ENCODE measurements at regions not wholly inside any gene's neighbourhood (a gene's known extent, or its start where the extent isn't known, plus 50 kb on each side); places are given as distances from the start of the nearest gene placed in this dataset.

DNA sequence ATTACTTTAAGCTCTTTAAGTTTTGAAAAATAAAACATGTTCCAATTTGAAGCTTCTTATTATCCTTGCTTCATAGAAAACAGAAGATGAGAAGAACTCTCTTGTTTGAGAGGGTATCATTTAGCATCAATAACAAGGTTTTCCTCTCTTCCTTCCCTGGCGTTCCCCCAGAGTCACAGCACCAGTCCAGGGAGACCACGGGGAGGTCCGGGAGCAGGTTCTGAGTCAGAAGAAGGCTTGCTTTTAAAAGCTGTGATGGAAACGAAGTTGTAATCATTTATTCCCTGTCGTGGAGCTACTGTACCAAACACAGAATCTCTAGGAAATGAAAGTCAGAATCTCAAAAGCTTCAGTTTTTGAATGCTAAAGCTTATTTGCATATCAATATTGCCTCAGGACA is 174.0 kb upstream of the LSM14A start:
- DNase-seq (ENCODE audit: low read depth) = no peak

GRCh38 chr19:33998739-33999345 is 173.5 kb upstream of the LSM14A start:
- Histone ChIP-seq H3K27me3 (ENCODE audit: control insufficient read depth, insufficient read depth, low read length) (peaks cover 2% of the 10 kb centered on the region), H3K4me3 (ENCODE audit: low read depth, low read length) (no peak overlapping the region), H3K36me3 (ENCODE audit: control insufficient read depth, insufficient read depth, low read length) (no peaks in the 10 kb centered on the region)
- TF ChIP-seq, protein P1, sequence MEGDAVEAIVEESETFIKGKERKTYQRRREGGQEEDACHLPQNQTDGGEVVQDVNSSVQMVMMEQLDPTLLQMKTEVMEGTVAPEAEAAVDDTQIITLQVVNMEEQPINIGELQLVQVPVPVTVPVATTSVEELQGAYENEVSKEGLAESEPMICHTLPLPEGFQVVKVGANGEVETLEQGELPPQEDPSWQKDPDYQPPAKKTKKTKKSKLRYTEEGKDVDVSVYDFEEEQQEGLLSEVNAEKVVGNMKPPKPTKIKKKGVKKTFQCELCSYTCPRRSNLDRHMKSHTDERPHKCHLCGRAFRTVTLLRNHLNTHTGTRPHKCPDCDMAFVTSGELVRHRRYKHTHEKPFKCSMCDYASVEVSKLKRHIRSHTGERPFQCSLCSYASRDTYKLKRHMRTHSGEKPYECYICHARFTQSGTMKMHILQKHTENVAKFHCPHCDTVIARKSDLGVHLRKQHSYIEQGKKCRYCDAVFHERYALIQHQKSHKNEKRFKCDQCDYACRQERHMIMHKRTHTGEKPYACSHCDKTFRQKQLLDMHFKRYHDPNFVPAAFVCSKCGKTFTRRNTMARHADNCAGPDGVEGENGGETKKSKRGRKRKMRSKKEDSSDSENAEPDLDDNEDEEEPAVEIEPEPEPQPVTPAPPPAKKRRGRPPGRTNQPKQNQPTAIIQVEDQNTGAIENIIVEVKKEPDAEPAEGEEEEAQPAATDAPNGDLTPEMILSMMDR (IDR thresholded peaks at IDR 0.05; ENCODE audit: insufficient read depth, low read length, poor library complexity, severe bottlenecking) = peak; percentile 8
- DNase-seq (ENCODE audit: low read depth) = no peak

More for the DNA sequence above, 174.0 kb upstream of the LSM14A start:
- Histone ChIP-seq H3K27me3 (ENCODE audit: control insufficient read depth, insufficient read depth, low read length) (peaks cover 2% of the 10 kb centered on the region), H3K4me3 (ENCODE audit: low read depth, low read length) (no peak overlapping the region), H3K36me3 (ENCODE audit: control insufficient read depth, insufficient read depth, low read length) (no peaks in the 10 kb centered on the region)
- TF ChIP-seq, protein P1 (IDR thresholded peaks at IDR 0.05; ENCODE audit: insufficient read depth, low read length, poor library complexity, severe bottlenecking) = no peak

DNA sequence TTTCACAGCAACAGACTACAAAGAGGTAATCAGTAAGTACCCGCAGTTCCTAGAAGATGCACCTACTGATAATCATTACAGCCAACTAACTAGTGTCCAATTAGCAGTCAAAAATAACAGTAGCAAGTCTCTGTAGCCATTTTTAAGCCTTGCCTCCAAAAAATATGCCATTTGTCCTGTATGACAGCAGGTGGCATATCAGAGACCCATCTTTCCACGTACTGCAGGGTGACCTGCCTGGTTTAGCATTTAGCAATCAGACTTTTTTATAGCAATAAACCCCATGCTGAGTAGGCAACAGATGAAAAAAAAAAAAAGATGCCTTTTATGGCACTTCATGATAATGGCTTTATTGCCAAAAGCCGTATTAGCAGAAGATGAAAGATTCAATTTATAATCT is 155.3 kb upstream of the LSM14A start:
- H3K27me3 ChIP-seq (ENCODE audit: control insufficient read depth, insufficient read depth, low read length) = no peaks in the 10 kb centered on the region
- no peaks in the 10 kb centered on the region for H3K36me3 ChIP-seq (ENCODE audit: control insufficient read depth, insufficient read depth, low read length)
- TF ChIP-seq, protein P1 (IDR thresholded peaks at IDR 0.05; ENCODE audit: insufficient read depth, low read length, poor library complexity, severe bottlenecking) = no peak
- no peak overlapping the region for H3K4me3 ChIP-seq (ENCODE audit: low read depth, low read length)
- DNase-seq (ENCODE audit: low read depth) = no peak

- Histone ChIP-seq H3K27me3 (ENCODE audit: control insufficient read depth, insufficient read depth, low read length) (no peaks in the 10 kb centered on the region), H3K36me3 (ENCODE audit: control insufficient read depth, insufficient read depth, low read length) (no peaks in the 10 kb centered on the region), H3K4me3 (ENCODE audit: low read depth, low read length) (no peak overlapping the region)
- no peak for DNase-seq (ENCODE audit: low read depth)
- TF ChIP-seq, protein P1 (IDR thresholded peaks at IDR 0.05; ENCODE audit: insufficient read depth, low read length, poor library complexity, severe bottlenecking) = no peak
These were observed 154.7 kb upstream of the LSM14A start for GRCh38 chr19:34017601-34018000.

DNA sequence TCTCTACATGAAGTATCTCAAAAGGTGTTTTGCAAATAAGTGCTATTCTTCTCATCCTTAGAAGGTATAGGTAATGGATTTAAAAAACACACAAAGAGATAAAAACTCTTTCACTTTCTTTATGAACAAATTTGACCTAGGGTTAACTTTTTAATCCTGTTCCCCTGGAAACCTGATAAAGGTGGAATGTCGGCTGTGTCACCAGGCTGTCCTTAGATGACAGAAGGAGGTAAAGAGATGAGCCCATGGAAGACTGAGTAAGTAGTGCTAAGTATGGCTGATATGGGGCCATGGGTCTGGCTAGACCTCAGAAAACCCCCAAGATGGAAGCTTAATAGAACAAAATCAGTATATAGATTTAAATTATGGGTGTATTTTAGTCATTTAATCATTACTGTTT is 153.8 kb upstream of the LSM14A start:
- no peak overlapping the region for H3K4me3 ChIP-seq (ENCODE audit: low read depth, low read length)
- H3K27me3 ChIP-seq (ENCODE audit: control insufficient read depth, insufficient read depth, low read length) = no peaks in the 10 kb centered on the region
- no peak for DNase-seq (ENCODE audit: low read depth)
- no peaks in the 10 kb centered on the region for H3K36me3 ChIP-seq (ENCODE audit: control insufficient read depth, insufficient read depth, low read length)
- TF ChIP-seq, protein P1 (IDR thresholded peaks at IDR 0.05; ENCODE audit: insufficient read depth, low read length, poor library complexity, severe bottlenecking) = no peak

DNA sequence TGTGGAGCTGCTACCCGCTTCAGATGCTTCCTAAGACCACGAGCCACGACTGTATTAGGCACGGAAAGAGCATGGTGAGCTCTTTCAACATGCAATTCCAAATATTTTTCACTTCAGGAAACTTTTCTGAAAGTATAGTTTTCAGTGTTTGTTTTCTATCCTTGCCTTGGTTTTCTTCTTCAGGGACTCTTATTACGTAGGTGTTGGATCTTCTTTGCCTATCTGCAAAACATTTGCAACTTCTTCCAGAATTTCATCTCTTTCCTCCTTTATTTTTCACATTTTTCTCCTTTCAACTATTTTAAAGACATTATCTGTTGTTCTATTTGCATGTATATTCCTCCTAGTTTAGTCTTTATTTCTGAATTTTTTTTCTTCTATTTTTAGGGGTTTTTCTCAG is 148.9 kb upstream of the LSM14A start:
- H3K36me3 ChIP-seq (ENCODE audit: control insufficient read depth, insufficient read depth, low read length) = no peaks in the 10 kb centered on the region
- TF ChIP-seq, protein P1 (IDR thresholded peaks at IDR 0.05; ENCODE audit: insufficient read depth, low read length, poor library complexity, severe bottlenecking) = no peak
- no peak for DNase-seq (ENCODE audit: low read depth)
- H3K4me3 ChIP-seq (ENCODE audit: low read depth, low read length) = no peak overlapping the region
- H3K27me3 ChIP-seq (ENCODE audit: control insufficient read depth, insufficient read depth, low read length) = no peaks in the 10 kb centered on the region
